ENCODE measurements at regions not wholly inside any gene's neighbourhood (a gene's known extent, or its start where the extent isn't known, plus 50 kb on each side); places are given as distances from the start of the nearest gene placed in this dataset.

DNA sequence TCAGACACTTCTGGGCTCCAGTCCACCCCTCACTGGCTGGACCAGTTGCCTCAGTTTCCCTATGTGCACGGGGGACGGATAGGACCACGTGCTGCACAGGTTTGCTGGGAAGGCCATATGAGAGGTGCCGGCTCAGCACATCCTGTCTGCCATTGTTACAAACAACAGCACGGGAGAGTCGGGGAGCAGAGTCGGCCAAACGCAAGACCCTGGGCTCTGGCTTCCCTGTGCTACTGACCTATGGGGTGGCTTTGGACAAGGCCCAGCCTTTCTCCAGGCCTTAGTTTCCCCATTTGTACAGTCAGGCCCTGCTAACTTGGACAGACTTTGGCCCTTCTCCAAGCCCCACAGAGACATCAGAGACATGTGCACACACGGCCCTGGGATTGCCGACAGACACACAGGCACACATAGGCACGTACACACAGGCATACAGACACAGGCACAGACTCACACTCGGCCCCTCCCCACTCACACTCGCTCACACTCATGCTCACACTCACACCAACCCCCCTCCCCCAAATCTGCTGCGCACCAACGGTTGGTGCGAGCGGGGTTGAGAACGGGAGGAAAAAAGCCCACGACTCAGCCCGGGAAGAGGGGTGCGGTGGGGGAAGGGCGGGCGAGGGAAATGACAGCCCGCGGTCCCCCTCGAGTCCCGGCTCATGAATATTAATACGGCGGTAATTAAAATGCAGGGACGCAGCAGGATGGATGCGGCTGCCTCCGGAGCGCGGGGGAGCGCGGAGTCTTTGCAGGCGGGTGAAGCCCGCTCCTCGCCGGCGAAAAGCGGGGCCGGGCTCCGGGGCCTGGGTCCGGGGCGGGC is 133.0 kb downstream of the C9orf50 start:
- TF ChIP-seq, protein P1, sequence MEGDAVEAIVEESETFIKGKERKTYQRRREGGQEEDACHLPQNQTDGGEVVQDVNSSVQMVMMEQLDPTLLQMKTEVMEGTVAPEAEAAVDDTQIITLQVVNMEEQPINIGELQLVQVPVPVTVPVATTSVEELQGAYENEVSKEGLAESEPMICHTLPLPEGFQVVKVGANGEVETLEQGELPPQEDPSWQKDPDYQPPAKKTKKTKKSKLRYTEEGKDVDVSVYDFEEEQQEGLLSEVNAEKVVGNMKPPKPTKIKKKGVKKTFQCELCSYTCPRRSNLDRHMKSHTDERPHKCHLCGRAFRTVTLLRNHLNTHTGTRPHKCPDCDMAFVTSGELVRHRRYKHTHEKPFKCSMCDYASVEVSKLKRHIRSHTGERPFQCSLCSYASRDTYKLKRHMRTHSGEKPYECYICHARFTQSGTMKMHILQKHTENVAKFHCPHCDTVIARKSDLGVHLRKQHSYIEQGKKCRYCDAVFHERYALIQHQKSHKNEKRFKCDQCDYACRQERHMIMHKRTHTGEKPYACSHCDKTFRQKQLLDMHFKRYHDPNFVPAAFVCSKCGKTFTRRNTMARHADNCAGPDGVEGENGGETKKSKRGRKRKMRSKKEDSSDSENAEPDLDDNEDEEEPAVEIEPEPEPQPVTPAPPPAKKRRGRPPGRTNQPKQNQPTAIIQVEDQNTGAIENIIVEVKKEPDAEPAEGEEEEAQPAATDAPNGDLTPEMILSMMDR (IDR thresholded peaks at IDR 0.05) = peak in 1 of 3 donors; percentile 23
- TF ChIP-seq POLR2A (IDR thresholded peaks at IDR 0.05) = no peak
